NCI-H524 treated with DMSO at 0.1 percent for 48 hours (cell line): ENCODE measurements at regions not wholly inside any gene's neighbourhood (a gene's known extent, or its start where the extent isn't known, plus 50 kb on each side); places are given as distances from the start of the nearest gene placed in this dataset.
"Not testable (repeated sequence)": the region's sequence is repeated elsewhere in the genome, so short reads cannot be mapped to it uniquely, and the experiment has no call there.

Experiments used
- DNase-seq: peaks from one replicate; lab custom pipeline; 2025; lab: John Stamatoyannopoulos, UW

DNA sequence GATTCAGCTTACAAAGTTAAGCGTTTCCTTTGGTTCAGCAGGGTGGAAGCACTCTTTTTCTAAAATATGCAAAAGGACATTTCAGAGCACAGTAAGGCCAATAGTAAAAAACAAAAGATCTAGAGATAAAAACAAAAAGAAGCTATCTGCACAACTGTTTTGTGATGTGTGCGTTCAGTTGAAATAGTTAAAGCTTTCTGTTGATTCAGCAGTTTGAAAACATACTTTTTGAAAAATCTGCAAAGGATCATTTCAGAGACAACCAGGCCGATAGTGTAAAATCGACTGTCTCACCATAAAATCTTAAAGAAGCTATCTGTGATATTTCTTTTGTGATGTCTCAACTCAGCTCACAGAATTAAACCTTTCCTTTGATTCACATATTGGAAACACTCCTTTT, 300.0 kb upstream of the ALG10B start:
- no peak for DNase-seq

DNA sequence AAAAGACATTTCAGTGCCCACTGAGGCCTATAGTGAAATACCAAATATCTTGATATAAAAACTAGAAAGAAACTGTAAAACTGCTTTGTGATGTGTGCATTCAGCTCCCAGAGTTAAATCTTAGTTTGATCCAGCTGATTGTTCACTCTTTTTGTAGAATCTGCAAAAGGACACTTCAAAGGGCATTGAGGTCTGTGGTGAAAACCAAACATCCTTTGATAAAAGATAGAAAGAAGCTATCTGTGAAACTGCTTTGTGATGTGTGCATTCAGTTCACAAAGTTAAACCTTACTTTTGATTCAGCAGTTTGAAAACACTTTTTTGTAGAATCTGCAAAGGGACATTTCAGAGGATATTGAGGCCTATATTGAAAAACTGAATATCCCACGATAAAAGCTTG, 290.7 kb upstream of the ALG10B start:
- no peak for DNase-seq

DNA sequence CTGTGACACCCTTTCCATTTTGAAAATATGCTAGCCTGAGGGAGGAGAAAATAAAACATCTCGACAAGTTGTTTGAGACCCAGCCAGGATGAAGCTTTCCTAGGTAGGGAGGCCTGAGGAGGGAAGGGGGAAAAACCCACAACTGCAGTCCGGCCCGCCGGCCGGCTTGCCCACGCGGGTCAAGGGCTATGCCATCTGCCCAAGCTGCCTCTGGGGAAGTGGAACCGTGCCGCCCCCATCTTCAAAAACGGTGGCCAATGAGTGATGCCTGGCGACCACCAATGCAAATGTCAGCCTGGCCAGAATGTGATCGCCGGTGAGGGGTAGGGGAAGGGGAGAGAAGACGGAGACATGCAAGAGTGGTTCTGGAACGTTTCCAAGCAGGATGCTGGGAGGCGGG, 263.5 kb upstream of the ALG10B start:
- DNase-seq: no peak

DNA sequence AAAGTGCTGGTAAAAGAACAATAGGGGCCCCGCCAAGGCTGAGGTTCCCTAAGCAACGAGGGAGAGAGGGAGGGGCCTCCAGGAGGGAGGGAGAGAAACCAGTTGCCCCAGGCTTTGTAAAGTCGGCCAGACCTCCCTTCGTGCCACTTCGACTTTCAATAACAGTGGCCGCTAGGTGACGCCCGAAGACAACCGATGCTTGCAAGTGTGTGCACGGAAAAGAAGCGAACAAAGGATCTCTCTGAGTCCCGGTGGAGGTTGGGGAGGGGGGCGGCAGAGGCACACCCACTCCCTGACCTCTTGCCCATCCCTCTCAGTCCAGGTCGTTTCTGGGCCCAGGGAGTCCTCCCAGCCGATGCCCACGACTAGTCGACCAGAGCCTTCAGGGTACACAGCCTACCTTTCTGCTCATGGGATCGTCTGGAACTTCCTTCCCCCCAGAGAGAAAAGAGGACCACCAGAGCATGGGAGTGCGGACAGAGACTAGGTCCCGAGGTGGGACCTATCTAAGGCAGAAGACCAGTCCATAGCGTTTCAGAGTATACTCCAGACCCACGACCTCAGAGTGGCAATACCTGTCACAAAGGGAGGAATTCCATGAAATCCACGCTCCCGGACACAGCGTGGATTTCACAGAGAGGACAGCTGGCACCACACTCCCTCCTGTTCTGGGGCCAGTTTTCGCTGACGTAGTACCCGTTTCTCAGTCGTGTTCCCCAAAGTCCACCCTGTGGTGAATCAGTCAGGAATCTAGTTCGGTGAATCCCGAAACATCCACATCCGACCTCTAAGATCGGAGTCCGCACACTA, 262.7 kb upstream of the ALG10B start:
- no peak for DNase-seq

DNA sequence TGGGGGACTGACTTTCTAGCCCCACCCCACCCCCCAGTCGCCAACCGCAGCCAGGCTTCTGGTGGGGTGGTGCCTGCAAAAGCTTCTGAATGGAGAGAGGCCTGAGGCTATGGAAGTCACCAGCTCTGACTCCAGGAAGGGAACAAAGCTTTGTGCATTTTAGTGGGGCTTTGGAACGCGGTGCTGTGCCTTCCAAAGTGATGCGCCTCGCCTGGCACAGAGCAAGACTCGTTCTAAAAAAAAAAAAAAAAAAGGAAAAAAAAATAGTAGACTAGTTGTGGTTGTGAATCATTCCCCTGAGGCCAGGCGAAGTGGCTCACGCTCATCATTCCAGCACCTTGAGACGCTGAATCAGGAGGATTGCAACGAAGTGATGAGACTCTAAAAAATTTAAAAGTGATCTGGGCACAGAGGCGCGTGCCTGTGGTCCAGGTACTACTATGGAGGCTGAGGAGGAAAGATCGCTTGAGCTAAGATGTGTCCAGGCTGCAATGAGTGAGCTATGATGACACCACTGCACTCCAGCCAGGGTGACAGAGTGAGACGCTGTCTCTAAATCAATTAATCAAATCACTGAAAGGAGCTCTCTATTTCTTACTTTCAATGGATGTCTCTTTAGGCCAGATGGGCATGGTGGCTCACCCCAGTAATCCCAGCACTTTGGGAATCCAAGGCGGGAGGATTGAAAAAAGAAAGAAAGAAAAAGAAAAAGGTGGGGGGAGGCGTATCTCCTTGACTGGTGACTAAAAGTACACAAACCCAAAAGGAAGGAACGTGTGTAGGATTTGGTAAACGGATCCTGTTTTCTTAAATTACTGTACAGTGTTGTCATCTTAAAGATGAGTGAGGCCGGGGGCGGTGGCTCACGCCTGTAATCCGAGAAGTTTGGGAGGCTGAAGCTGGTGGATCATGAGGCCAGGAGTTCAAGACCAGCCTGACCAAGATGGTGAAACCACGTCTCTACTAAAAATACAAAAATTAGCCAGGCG, 259.6 kb upstream of the ALG10B start:
- no peak for DNase-seq

DNA sequence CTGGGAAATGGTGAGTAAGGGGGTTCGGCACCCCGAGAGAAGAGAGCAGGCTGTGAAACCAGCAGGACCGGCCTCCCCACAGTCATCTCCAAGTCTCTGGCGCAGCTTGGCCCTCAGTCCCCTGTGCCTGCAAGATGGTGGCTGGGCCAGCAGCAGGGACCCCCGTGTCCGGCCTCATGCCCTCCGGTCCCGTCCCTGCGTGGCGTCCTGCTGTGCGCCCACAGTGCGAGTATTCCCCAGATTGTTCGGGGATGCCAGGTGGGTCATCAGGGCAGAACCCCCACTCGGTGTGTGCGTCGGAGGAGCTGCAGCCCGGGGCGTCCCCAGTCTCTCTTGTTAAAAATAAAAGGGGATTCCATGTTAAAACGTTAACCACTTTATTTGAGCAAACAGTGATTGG, 216.9 kb upstream of the ALG10B start:
- no peak for DNase-seq

DNA sequence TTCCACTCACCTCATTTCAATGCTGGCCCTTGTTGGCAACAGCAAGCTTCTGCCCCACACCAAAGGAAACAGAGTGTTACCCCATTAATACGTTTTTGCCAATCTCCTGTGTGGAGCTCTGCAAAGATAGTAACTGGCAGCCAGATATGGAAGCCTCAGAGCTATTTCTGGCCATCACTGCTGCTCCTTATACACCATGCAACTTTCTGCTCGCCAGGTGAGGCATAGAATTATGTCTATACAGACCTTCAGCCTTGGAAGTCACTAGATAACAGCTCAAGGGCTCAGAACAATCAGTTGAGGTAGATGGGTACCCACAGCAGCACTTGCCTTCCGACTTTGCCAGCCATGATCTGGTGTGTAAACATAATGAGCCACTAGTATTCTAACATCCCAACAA, 214.8 kb upstream of the ALG10B start:
- DNase-seq: no peak

DNA sequence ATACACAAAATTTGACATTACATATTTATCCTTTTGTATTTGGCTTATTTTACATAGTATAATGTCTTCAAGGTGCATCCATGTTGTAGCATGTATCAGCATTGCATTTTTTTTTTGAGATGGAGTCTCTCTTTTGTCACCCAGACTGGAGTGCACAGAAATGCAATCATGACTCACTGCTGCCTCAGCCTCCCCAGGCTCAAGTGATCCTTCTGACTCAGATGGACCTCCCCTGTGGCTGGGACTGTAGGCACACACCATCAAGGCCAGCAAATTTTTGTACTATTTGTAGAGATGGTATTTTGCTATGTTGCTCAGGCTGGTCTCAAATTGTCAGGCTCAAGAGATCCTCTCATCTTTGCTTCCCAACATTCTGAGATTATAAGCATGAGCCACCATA, 214.4 kb upstream of the ALG10B start:
- no peak for DNase-seq

DNA sequence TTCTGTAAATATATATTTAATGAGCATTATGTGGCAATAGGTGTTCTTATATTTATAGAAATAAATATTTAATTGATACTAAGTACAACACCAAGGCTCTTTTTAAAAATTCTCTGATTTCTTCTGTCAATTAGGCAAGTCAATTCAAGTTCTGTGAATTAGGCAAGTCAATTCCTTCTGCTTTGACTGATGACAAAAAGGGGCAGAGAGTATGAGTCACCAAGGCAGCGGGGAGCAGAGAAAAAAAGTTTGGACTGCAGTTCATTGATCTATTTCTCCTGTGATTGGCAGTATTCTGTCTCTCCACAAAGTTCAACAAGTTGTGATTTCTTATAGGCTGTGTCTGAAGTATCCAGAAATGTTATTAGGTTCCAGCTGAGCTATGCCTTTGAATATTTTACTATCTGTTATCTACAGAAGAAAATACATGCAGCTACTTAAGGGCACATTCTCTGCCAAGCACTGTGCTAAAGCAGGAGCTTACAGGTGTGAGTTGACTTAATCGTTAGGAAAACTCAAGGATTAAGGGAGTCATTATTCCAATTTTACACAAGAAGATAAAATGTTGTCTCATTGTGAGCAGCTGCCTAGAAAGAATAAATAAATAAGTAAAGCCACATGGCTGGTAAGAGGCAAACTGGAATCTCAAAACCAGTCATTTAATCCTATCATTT, 206.4 kb upstream of the ALG10B start:
- no peak for DNase-seq

DNA sequence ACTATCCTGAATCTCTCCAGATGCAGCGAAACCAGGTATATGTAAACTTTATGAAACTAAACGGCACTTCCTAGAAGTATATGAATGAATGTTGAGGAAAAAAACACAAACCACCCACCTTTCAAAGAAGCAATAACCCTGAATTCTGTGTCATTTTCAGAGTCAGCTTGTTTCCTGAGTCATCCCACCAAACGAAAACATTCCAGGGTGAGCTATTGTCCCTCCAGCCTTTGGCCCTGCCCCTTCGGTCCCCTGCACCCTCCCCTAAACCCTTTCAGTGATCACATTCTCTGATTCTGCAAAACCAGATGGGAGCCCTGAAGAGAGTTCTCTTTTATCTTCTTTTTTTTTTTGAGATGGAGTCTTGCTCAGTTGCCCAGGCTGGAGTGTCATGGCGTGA, 202.6 kb upstream of the ALG10B start:
- DNase-seq: no peak

DNA sequence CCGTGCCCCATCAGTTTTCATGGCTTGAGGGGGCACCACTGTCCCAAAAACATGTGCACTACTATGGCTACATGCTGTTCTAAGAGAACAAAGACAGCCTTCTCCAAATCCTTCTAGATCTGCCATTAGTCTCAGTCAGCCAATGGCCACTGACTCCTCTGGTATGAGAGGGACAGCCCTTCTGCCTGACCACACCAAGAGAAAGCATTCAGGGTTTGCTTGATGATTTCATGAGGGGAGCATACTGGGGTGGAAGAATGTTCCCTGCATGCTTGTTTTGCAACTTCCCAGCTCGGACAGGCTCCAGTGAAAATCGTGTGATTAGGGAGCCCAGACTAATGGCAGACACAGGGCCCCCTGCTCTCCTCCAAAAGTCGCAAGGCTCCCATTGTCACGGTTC, 199.6 kb upstream of the ALG10B start:
- no peak for DNase-seq

DNA sequence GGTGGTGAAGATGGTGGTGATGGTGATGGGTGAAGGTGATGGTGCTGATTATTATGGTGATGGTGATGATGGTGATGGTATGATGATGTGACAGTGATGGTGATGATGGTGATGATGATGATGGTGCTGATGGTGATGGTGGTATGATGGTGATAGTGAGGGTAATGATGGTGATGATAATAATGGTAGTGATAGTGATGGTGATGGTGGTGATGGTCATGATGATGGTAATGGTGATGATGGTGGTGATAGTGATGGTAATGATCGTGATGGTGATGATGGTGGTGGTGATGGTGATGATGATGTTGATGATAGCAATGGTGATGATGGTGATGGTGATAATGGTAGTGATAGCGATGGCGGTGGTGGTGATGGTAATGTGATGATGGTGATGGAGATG, 197.9 kb upstream of the ALG10B start:
- no peak for DNase-seq

DNA sequence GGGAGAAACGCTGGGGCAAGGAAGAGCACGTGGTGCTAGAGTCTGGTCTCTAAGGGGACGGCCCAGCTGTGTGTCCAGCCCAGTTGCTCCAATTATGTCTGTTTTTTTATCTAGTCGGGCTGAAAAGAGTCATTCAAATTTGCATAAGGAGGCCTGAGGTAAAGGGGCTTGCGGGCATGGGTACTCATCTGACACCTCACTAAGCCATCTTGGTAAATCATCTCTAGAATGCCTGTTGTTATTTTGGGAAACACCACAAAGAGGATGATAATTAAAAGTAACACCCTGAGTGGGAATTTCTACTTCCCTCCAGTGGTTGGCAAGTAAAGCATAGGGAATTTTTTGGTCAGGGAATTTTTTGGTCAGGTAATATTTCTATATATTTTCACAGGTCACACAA, 196.1 kb upstream of the ALG10B start:
- no peak for DNase-seq

DNA sequence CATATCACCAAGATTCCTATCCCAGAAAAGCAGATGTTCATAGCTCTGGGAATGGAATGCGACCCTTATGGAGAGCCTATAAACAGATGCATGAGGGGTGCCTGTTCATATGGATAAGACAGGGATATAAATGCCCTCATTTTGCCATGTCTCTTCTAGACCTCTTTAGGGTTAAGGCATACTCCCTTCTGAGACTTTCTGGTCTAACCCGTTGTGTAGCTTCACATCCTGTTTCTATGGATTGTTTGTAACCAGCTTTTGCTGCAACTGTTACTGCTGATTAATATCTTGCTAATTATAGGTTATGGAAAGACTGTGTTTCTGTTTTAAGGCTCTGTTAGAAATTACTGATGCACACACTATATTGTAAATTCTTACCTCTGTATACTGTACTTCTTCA, 193.5 kb upstream of the ALG10B start:
- not testable (repeated sequence) for DNase-seq

DNA sequence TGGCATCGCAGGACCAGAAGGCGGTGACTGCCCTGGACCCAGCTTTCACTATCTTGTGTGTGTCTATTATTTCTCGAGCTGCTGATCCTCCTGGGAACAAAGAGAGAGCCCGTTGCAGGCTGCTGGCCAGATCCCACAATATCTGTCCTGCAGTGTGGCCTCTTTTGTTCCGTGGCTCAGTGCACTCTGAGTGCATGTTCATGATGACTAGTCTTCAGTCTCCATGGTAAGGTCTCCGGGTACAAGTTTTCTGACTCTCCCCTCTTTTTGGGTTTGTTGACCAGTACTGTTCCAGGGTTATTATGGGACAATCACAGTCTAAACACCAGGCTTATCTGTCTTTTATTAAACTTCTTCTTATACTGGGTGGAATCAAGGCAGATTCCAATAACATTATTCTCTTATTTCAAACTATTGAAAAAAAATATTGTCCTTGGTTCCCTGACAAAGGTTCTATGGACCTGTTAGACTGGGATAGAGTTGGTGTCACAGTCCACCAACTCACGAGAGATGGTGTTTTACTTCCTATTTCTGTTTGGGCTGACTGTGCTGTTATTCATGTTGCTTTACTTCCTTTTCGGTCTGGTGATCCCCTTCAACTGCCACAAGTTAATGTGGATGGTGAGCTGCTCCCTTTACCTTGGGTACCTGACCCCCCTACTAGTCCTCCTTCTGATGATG, 192.9 kb upstream of the ALG10B start:
- DNase-seq: no peak

DNA sequence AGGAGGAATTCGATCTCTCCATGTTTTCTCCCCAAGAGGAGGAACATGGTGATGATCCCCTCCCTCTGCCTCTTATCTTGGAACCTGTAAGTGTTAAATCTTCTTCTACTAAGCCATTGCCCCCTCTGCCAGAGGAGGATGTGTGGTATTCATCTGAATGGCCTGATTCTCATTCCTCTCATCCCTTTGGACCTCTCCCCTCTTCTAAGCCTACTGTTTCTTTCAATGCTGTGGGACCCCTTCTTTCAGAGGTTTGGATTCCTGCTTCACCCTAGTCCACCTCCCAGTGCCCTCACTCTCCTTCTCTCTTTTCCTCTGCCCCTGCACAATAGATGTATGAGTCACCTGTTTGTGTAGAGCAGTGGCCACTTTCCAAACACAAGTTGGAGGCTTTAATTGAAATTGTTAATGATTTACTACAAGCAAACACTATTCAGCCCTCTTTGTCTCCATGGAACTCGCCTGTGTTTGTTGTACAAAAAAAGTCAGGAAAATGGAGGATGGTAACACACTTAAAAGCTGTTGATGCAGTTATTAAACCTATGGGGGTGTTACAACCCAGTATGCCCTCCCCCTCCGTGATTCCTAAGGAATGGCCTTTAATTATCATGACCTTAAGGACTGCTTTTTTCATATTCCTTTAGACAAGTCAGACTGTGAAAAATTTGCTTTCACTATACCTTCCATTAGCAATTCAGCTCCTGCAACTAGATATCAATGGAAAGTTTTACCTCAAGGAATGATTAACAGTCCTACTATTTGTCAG, 192.1 kb upstream of the ALG10B start:
- no peak for DNase-seq

DNA sequence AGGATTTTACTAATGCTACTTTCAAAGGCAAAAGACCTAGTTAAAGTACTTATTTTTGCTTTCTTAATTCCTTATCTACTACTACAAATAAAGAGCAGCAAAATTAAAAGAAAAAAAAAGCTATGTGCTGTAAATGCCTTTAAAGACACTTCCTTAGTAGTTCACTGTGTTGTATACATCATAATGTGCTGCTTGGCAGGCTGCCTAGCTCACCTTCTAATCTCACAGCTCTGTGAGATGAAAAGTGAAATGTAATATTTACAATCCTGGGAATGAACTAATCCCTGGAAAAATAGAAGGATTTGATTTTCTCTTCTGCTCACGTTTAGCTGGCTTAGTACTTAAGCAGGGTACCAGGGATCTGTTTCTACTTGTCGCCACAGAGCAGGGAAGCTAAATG, 184.4 kb upstream of the ALG10B start:
- no peak for DNase-seq

DNA sequence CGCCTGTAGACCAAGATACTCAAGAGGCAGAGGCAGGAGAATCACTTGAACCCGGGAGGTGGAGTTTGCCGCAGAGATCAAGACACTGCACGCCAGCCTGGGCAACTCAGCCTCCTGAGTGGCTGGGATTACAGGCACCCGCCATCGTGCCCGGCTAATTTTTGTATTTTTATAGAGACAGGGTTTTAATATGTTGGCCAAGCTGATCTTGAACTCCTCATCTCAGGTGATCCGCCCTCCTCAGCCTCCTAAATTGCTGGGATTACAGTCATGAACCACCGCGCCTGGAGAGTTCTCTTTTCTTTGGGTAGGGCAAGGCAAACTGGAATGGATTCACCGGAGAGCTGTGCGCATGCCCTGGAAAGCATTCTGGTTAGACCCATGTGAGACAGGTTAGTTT, 179.3 kb upstream of the ALG10B start:
- no peak for DNase-seq

DNA sequence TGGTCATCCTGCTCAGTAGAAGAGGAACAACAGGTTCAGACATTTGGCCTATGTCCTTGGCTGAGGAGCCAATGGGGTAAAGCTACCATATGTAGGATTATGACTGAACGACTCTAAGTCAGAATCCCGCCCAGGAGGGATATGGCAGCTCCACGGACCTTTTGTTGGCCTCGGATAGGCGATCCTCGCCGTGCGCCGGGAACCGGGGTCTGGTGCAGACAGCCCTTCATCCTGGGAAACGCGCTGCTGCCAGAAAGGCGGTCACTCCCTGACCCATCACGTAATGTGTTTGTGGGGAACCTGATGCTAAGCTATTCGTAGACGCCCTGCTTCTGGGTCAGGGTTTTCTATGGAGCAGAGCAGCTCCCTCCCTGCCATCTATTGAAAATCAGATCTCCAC, 178.9 kb upstream of the ALG10B start:
- DNase-seq: no peak

DNA sequence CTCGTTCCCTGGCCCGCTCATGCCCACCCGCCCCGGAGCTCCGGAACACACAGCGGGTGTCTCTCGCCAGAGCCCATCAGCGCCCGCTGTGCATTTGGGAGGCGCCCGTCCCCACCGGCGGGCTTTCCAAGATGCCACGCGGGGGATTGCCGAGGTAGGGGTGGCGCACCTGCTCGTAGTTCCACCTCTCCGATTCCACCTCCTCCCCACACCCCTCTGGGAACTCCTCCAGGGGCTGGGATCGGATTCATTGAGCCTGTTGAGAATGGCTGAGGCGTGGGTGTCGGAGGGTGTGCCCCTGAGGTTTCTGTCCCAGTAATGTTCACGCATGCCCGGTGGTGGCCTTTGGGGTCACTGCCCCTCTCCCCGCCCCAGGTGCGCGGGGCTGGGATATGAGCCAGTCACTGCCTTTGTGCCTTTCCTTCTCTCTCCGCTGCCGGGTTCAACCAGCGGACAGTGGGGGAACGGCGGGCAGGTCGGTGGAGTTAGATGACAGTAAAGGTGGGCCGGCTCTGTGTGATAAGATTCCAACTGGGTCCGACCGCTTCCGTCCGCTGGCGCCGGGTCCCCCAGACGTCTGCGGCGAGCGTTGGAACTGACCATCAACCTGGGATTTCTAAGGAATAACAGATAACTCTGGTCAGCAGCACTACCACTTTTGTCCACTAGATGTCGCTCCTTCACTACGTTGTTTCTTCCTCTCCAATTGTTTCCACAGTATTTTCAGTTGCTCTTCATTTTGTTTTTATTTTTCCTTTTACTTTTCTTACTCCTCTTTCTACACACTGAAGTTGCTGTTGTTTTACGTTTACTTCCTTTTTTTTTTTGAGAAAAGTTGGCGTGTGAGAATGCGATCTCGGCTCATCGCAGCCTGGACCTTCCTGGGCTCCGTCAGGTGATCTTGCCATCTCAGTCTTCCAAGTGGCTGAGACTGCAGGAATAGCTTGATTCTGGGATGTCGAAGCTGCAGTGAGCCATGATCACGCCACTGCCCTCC, 178.1 kb upstream of the ALG10B start:
- DNase-seq: no peak
